22Rv1 (cell line): ENCODE measurements at regions not wholly inside any gene's neighbourhood (a gene's known extent, or its start where the extent isn't known, plus 50 kb on each side); places are given as distances from the start of the nearest gene placed in this dataset.

Experiments used
- ZFX ChIP-seq: fragments of 450-650 bp; IDR thresholded peaks from 2 replicates; pipeline ENCODE4 v1.6.1; 2017; ENCODE audit warnings: antibody characterized with exemption, borderline replicate concordance
- TF ChIP-seq, protein P1 (sequence below): fragments of 450-650 bp; IDR thresholded peaks from 2 replicates; pipeline ENCODE4 v1.5.1; 2017; ENCODE audit warnings: mild to moderate bottlenecking

- TF ChIP-seq, protein P1, sequence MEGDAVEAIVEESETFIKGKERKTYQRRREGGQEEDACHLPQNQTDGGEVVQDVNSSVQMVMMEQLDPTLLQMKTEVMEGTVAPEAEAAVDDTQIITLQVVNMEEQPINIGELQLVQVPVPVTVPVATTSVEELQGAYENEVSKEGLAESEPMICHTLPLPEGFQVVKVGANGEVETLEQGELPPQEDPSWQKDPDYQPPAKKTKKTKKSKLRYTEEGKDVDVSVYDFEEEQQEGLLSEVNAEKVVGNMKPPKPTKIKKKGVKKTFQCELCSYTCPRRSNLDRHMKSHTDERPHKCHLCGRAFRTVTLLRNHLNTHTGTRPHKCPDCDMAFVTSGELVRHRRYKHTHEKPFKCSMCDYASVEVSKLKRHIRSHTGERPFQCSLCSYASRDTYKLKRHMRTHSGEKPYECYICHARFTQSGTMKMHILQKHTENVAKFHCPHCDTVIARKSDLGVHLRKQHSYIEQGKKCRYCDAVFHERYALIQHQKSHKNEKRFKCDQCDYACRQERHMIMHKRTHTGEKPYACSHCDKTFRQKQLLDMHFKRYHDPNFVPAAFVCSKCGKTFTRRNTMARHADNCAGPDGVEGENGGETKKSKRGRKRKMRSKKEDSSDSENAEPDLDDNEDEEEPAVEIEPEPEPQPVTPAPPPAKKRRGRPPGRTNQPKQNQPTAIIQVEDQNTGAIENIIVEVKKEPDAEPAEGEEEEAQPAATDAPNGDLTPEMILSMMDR, result no peak
- no peak for TF ChIP-seq ZFX
These were observed 322.5 kb downstream of the CDK5RAP2 start for GRCh38 chr9:120257483-120257882.
